ENCODE measurements at regions not wholly inside any gene's neighbourhood (a gene's known extent, or its start where the extent isn't known, plus 50 kb on each side); places are given as distances from the start of the nearest gene placed in this dataset.

DNA sequence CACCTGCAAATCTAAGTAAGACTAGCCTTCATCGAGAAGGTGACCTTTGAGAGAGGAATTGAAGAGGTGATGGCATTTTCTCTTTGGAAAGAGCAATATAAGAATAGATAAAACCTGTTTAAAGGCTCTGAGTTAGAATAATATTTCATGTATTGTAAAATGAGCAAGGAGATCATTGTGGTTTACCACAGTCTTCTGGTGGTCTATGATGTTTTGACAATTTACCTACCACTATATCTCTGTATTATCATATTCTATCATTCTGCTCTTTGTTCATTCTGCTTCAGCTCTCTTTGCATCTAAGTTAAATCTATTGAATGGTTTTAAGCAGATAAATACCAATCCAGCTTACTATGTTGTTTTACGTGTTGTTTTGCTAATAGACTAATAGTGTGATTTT, 982.3 kb downstream of the SI start:
- Mint-ChIP-seq H3K36me3 (no peaks in the 10 kb centered on the region), H3K4me1 (no peaks in the 10 kb centered on the region), H3K4me3 (no peak overlapping the region), H3K27me3 (ENCODE audit: low read depth in 3 of 3) (peaks cover 0 to 1% (median 0%) of the 10 kb centered on the region in 3 donors), H3K9me3 (peaks cover 5 to 37% (median 22%) of the 10 kb centered on the region in 6 donors), H3K27ac (no peak overlapping the region)
- DNase-seq, result no peak

DNA sequence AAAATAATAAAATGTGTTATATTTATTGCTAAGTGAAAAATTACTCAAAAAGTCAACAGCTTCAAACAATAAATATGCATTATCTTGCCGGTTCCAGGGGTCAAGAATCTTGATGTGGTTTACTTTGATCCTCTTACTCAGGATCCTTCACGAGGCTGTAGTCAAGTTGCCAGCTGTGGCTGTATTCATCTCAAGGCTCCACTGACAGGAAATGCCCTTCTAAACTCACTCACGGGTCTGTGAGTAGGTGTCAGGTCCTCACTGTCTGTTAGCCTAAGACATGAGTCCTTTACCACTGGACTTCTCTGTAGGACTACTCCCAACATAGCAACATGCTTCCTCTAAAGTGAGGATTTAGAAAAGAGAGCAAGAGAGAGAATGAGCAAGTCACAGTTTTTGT, 983.0 kb downstream of the SI start:
- Mint-ChIP-seq H3K27me3 (ENCODE audit: low read depth in 3 of 3) (peaks cover 0 to 1% (median 0%) of the 10 kb centered on the region in 3 donors), H3K36me3 (no peaks in the 10 kb centered on the region)

DNA sequence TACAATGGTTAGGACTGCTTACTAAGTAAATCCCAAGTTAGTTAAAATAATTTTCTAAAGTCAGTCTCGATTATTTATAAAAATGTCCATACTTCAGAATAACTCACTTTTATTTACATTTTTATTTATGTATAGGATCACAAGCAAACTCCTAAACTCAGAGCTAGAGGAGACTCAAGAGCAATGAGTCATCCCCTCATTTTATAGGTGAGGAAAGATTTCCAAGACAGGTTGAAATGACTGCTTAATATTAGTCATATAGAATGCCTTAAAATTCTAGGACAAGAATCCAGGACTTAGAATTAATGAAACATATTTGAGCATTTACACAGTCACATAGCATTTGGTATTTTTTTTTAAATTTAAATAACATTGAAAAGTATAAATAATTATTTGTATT, 983.8 kb downstream of the SI start:
- peaks cover 0 to 1% (median 0%) of the 10 kb centered on the region in 3 donors for H3K27me3 Mint-ChIP-seq (ENCODE audit: low read depth in 3 of 3)

More for the DNA sequence above, 983.0 kb downstream of the SI start:
- Mint-ChIP-seq H3K4me3 (no peak overlapping the region), H3K27ac (no peak overlapping the region), H3K9me3 (peaks cover 5 to 41% (median 24%) of the 10 kb centered on the region in 6 donors), H3K4me1 (no peaks in the 10 kb centered on the region)
- DNase-seq, result no peak

DNA sequence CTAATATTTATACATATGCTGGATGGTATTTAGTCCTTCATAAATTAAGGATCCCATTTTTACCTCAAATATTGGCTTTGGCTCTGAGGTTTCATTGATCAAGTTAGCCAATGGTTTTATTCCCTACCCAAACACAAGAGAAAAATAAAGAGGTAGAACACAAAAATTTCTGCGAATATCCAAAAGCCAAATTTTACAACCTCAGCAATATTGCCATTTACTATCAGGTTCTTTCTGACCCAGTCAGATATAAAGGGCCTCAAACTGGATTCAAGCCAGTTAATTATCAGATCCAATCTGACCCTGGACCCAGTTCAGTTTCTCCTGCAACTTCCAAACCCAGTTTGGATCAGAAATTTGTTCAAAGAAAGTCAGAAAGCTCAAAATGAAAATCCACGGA, 998.1 kb downstream of the SI start:
- H3K36me3 Mint-ChIP-seq, result no peaks in the 10 kb centered on the region

More for the DNA sequence above, 983.8 kb downstream of the SI start:
- Mint-ChIP-seq H3K9me3 (peaks cover 5 to 36% (median 25%) of the 10 kb centered on the region in 6 donors), H3K36me3 (no peaks in the 10 kb centered on the region), H3K4me1 (no peaks in the 10 kb centered on the region), H3K27ac (no peak overlapping the region), H3K4me3 (no peak overlapping the region)
- no peak for DNase-seq

DNA sequence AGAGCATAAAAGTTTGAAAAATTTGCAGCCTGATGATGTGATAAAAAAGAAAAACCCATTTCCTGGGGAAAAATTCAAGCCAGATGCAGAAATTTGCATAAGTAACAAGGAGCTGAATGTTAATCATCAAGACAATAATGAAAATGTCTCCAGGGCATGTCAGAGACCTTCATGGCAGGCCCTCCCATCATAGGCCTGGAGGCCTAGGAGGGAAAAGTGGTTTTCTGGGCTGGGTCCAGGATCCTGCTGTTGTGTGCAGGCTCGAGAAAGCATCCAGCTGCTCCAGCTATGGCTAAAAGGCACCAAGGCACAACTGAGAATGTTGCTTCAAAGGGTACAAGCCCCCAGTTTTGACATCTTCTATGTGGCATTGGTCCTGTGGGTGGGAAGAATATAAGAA, 1014.0 kb downstream of the SI start:
- H3K27ac Mint-ChIP-seq, result no peak overlapping the region

More for the DNA sequence above, 998.1 kb downstream of the SI start:
- Mint-ChIP-seq H3K27me3 (ENCODE audit: low read depth in 3 of 3) (no peaks in the 10 kb centered on the region), H3K9me3 (peaks cover 6 to 32% (median 13%) of the 10 kb centered on the region in 6 donors), H3K4me3 (no peak overlapping the region), H3K4me1 (no peaks in the 10 kb centered on the region), H3K27ac (no peak overlapping the region)
- no peak for DNase-seq

DNA sequence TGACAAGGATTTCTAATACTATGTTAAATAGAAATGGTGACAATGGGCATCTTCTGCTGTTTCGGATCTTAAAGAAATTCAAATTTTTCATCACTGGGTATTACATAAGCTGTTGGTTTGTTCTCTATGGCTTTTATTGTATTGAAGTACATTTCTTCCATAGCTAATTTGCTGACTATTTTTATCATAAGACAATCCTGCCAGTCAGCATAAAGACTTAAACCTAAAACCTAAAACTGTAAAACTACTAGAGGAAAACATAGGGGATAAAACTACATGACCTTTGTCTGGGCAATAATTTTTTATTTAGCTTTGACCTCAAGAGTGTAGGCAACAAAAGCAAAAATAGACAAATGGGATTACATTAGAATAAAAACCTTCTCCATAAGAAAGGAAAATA, 1017.4 kb downstream of the SI start:
- Mint-ChIP-seq H3K27me3 (ENCODE audit: low read depth in 3 of 3) (peaks cover 0 to 2% (median 0%) of the 10 kb centered on the region in 3 donors), H3K9me3 (peaks cover 11 to 68% (median 36%) of the 10 kb centered on the region in 6 donors), H3K27ac (no peak overlapping the region), H3K4me3 (no peak overlapping the region), H3K36me3 (no peaks in the 10 kb centered on the region), H3K4me1 (no peaks in the 10 kb centered on the region)
- DNase-seq, result no peak

More for the DNA sequence above, 1014.0 kb downstream of the SI start:
- Mint-ChIP-seq H3K36me3 (no peaks in the 10 kb centered on the region), H3K27me3 (ENCODE audit: low read depth in 3 of 3) (no peaks in the 10 kb centered on the region), H3K9me3 (peaks cover 16 to 71% (median 45%) of the 10 kb centered on the region in 6 donors), H3K4me3 (no peak overlapping the region), H3K4me1 (no peaks in the 10 kb centered on the region)
- no peak for DNase-seq

DNA sequence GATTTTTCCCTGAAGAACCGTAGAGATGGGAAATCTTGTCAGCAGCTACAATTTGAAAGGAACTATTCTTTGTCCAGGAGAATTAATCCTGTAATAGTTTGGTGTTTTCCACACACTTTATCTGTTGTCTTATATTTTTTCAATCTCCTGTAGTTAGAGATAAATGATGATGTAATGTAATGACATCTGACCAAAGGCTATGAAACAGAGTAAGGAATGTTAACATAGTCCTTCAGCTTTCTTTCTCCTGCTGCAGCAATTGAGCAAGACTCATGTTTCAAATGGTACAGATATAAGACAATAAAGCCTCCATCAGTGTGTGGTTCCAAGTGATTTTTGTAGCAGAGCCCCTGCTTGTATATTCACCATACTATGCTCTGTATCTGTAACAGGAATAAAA, 1028.4 kb downstream of the SI start:
- Mint-ChIP-seq H3K27ac (no peak overlapping the region), H3K27me3 (ENCODE audit: low read depth in 3 of 3) (peaks cover 0 to 2% (median 0%) of the 10 kb centered on the region in 3 donors), H3K4me3 (no peak overlapping the region), H3K4me1 (no peaks in the 10 kb centered on the region), H3K9me3 (peaks cover 0 to 22% (median 9%) of the 10 kb centered on the region in 6 donors), H3K36me3 (no peaks in the 10 kb centered on the region)
- DNase-seq, result no peak

DNA sequence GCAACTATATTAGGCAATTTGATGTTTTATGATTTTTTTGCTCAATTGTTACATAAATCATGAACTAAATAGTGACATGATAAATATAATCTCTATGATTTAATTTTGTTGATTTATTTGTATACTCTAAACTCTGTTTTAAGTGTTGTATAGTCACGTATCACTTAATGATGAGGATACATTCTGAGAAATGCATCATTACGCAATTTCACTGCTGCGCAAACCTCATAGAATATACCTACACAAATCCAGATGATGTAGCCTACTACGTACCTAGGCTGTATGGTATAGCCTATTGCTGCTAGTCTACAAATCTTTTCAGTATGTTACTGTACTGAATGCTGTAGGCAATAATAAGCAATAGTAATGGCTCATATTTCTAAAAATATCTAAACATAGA, 1029.8 kb downstream of the SI start:
- Mint-ChIP-seq H3K27ac (no peak overlapping the region), H3K27me3 (ENCODE audit: low read depth in 3 of 3) (peaks cover 0 to 1% (median 1%) of the 10 kb centered on the region in 3 donors), H3K36me3 (no peaks in the 10 kb centered on the region), H3K4me1 (no peaks in the 10 kb centered on the region), H3K4me3 (no peak overlapping the region), H3K9me3 (peaks cover 2 to 23% (median 8%) of the 10 kb centered on the region in 6 donors)
- no peak for DNase-seq

DNA sequence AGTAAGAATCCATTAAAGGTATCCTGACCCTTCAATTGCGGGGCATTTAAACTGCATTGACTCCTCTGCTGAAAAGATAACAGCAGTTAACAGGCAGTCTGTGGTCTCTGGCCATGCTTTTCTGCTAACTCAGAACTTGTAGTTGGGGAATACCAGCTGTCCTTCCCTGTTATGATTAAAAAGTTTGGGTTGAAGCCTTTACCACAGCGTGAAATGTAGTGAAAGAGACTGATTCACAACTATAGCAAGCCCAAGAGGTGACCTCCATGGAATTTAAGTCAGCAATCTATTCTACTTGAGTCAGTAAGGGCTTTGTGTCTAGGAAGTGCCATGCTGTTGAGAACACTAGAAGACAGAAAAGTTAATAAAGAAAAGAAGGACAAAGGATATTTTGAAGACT, 1037.3 kb downstream of the SI start:
- H3K36me3 Mint-ChIP-seq, result no peaks in the 10 kb centered on the region
- peaks cover 5 to 36% (median 14%) of the 10 kb centered on the region in 6 donors for H3K9me3 Mint-ChIP-seq
- no peak overlapping the region for H3K4me3 Mint-ChIP-seq
- H3K27me3 Mint-ChIP-seq (ENCODE audit: low read depth in 3 of 3), result peaks cover 0 to 1% (median 0%) of the 10 kb centered on the region in 3 donors
- H3K27ac Mint-ChIP-seq, result no peak overlapping the region
- no peaks in the 10 kb centered on the region for H3K4me1 Mint-ChIP-seq
- DNase-seq, result no peak

DNA sequence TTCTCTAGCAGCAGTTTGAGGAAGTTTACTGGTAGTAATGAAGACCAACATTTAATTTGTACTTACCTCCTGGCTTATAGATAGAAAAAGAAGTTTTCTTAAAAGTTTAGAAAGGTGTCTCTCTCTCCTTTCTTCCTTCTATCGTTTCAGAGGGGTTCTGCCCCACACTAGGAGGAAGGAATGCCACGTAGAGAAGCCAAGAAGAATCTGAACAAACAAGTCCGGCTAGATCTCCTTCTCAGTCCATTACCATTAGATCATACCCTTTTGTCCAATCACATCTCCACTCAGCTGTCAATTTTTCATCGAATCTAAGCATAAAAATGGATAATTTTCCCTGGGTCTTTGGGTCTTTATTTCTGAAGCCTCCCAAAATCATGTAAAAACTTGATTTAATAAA, 1048.1 kb downstream of the SI start:
- no peak overlapping the region for H3K27ac Mint-ChIP-seq
- H3K27me3 Mint-ChIP-seq (ENCODE audit: low read depth in 3 of 3), result peaks cover 0 to 5% (median 4%) of the 10 kb centered on the region in 3 donors
- no peak overlapping the region for H3K4me3 Mint-ChIP-seq
- H3K4me1 Mint-ChIP-seq, result no peaks in the 10 kb centered on the region
- H3K36me3 Mint-ChIP-seq, result no peaks in the 10 kb centered on the region
- no peak for DNase-seq
- peaks cover 13 to 49% (median 37%) of the 10 kb centered on the region in 6 donors for H3K9me3 Mint-ChIP-seq

DNA sequence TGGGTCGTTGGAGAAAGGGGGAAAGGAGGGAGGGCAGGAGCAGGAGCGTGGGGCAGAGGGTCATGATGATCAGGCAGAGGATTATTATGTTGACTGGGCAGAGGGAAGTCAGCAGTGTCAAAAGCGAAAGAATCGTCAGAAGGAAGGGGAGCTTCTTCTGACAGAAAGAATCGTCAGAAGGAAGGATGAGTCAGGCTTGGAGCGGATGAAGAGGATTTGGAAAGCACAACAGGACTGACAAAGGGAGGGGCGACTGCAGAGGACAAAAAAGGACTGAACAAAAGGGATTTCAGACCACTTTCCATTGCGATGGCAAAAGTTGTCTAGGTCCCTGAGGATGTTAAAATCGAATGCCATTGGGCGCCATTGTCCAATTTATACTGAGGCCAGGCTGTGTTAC, 1053.5 kb downstream of the SI start:
- DNase-seq, result no peak
- peaks cover 9 to 37% (median 28%) of the 10 kb centered on the region in 6 donors for H3K9me3 Mint-ChIP-seq
- no peaks in the 10 kb centered on the region for H3K4me1 Mint-ChIP-seq
- H3K4me3 Mint-ChIP-seq, result no peak overlapping the region
- H3K27ac Mint-ChIP-seq, result no peak overlapping the region
- H3K36me3 Mint-ChIP-seq, result peaks cover 0 to 7% (median 5%) of the 10 kb centered on the region in 3 donors
- peaks cover 0 to 4% (median 0%) of the 10 kb centered on the region in 3 donors for H3K27me3 Mint-ChIP-seq (ENCODE audit: low read depth in 3 of 3)

DNA sequence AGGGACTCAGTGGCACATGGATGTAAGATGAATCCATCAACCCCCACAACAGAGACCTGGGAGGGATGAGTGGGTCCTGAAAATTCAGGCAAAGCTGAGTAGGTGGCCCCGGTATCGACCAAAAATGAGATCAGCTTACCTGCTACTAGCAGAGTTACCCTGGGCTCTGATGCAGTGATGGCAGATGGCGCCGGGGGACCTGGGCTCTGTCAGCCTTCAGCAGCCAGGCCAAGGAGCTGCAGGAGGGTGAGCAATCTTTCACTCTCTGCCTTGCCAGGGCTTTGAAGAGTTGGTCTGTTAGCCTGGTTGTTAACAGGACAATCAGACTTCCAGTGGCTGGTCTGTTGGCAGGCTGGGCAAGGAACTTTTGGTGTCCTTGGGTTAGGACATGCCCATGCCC, 1054.8 kb downstream of the SI start:
- Mint-ChIP-seq H3K9me3 (peaks cover 6 to 30% (median 25%) of the 10 kb centered on the region in 6 donors), H3K27me3 (ENCODE audit: low read depth in 3 of 3) (peaks cover 0 to 4% (median 0%) of the 10 kb centered on the region in 3 donors), H3K4me1 (no peaks in the 10 kb centered on the region), H3K36me3 (peaks cover 0 to 7% (median 5%) of the 10 kb centered on the region in 3 donors), H3K4me3 (no peak overlapping the region), H3K27ac (no peak overlapping the region)
- no peak for DNase-seq

DNA sequence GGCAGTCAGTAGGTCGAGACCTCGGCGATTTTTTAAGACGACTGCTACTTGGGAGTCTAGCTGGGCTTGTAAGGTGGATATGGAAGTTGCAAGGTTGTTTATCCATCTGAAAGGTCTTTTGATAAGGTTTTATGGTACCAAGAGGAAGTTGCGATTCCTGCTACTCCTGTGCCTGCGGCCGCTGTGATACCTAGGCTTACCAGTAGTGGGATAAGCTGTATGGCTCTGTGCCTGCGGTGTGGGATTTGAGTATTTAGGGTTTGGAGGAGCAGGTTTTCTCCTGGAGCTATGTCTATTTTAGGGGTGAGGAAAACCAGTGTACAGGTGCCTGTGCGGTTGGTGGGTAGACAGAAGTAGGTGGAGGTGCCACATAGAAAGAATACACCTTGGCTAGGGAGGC, 1059.8 kb downstream of the SI start:
- H3K4me3 Mint-ChIP-seq, result no peak overlapping the region
- H3K9me3 Mint-ChIP-seq, result peaks cover 0 to 15% (median 9%) of the 10 kb centered on the region in 6 donors
- H3K27ac Mint-ChIP-seq, result no peak overlapping the region
- DNase-seq, result no peak
- H3K4me1 Mint-ChIP-seq, result no peaks in the 10 kb centered on the region
- H3K36me3 Mint-ChIP-seq, result no peaks in the 10 kb centered on the region
- H3K27me3 Mint-ChIP-seq (ENCODE audit: low read depth in 3 of 3), result peaks cover 0 to 3% (median 0%) of the 10 kb centered on the region in 3 donors

DNA sequence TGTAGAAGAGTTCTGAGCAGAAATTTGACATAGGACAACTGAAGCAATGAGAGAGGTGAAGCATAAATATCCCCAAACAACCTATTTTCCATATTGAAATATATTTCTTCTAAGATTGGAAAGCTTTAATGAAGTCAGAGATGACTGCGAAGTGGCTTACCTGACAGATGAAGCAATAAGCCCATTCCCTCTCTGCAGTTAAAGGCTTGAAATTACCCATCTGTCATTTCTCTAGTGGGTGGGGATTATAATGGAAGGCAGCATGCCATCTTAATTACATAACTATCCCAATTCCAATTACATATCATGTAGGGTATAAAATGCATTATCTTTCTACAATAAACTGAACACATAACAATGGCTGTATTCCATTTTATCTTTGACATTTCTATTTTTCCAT, 1070.5 kb downstream of the SI start:
- Mint-ChIP-seq H3K36me3 (no peaks in the 10 kb centered on the region), H3K9me3 (peaks cover 5 to 22% (median 16%) of the 10 kb centered on the region in 6 donors), H3K27me3 (ENCODE audit: low read depth in 3 of 3) (peaks cover 0 to 1% (median 0%) of the 10 kb centered on the region in 3 donors), H3K4me1 (no peaks in the 10 kb centered on the region), H3K4me3 (no peak overlapping the region), H3K27ac (no peak overlapping the region)
- no peak for DNase-seq

DNA sequence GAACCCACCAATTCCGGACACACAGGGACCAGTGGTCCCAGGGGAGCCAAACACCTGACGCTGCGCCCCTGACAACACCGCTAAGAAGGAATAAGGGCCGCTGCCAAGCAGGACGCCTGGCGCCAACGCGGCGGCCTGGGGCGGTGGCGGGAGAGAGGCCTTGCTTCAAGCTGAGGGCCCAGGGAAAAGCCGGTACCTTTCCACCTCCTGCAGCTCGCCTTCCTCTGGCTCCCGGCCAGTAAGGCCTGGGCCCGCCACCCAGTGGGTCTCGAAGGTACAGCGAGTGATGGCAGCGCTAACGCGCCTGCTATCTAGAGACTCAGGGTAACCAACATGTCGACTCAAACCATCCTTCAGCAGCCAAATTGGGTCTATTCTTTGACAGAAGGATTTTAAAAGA, 1074.1 kb downstream of the SI start:
- no peak for DNase-seq
- Mint-ChIP-seq H3K27me3 (ENCODE audit: low read depth in 3 of 3) (peaks cover 0 to 3% (median 0%) of the 10 kb centered on the region in 3 donors), H3K27ac (no peak overlapping the region), H3K9me3 (peaks cover 15 to 36% (median 19%) of the 10 kb centered on the region in 6 donors), H3K36me3 (peaks cover 0 to 2% (median 0%) of the 10 kb centered on the region in 3 donors), H3K4me3 (no peak overlapping the region), H3K4me1 (no peaks in the 10 kb centered on the region)
